Thoracic aorta (tissue), 2 donors: ENCODE measurements at regions not wholly inside any gene's neighbourhood (a gene's known extent, or its start where the extent isn't known, plus 50 kb on each side); places are given as distances from the start of the nearest gene placed in this dataset.

Experiments used
- ATAC-seq: fragments of 150-250 bp; one replicate; pipeline ENCODE4 v1.8.0; 2017; ENCODE audit warnings: low read depth; ENCODE audit not compliant: insufficient number of reproducible peaks, low FRiP score
- DNase-seq: peaks from one replicate; pipeline ENCODE4 v3.0.0-alpha.2; 2020; ENCODE audit warnings: low spot score
- H3K27ac ChIP-seq, 2 donors: fragments of 200-600 bp; sonication (generic); 1 replicate in 1 of 2; 2 replicates in 1 of 2; pipeline ENCODE4 v1.5.1; 2016; ENCODE audit warnings: mild to moderate bottlenecking in 2 of 2, moderate library complexity in 2 of 2
- H3K27me3 ChIP-seq: fragments of 200-600 bp; sonication (generic); replicated peaks from 2 replicates; pipeline ENCODE4 v1.6.0; 2016; ENCODE audit warnings: mild to moderate bottlenecking; ENCODE audit not compliant: insufficient read depth
- H3K36me3 ChIP-seq: fragments of 200-600 bp; sonication (generic); one replicate; pipeline ENCODE4 v1.5.1; 2016
- H3K4me1 ChIP-seq, 2 donors: fragments of 200-600 bp; sonication (generic); 1 replicate in 1 of 2; 2 replicates in 1 of 2; pipeline versions ENCODE4 v1.5.1 to v1.6.0; 2016; ENCODE audit warnings: low read depth in 2 of 2, mild to moderate bottlenecking in 1 of 2; ENCODE audit not compliant: control insufficient read depth in 1 of 2
- H3K4me3 ChIP-seq: fragments of 200-600 bp; sonication (generic); 2 replicates; pipeline ENCODE4 v1.5.1; 2016; ENCODE audit warnings: mild to moderate bottlenecking
- H3K9me3 ChIP-seq: fragments of 200-600 bp; sonication (generic); 2 replicates; pipeline ENCODE4 v1.5.1; 2016
- CTCF ChIP-seq: fragments of 200-600 bp; sonication (generic); IDR thresholded peaks from one replicate; pipeline ENCODE4 v1.5.1; 2019; ENCODE audit warnings: antibody characterized with exemption

GRCh38 chr13:31970231-31970930 lies 61.2 kb upstream of the FRY start:
- no peak overlapping the region for H3K4me3 ChIP-seq
- DNase-seq = no peak
- ATAC-seq = no peak
- peaks cover 7 to 20% of the 10 kb centered on the region in 2 donors for H3K4me1 ChIP-seq
- no peaks in the 10 kb centered on the region for H3K27me3 ChIP-seq
- H3K9me3 ChIP-seq = no peaks in the 10 kb centered on the region
- no peak overlapping the region for H3K27ac ChIP-seq
- no peak for TF ChIP-seq CTCF
- H3K36me3 ChIP-seq = no peaks in the 10 kb centered on the region

GRCh38 chr13:31972453-31972852 lies 59.1 kb upstream of the FRY start:
- Histone ChIP-seq H3K27ac (no peak overlapping the region), H3K4me1 (peaks cover 0 to 11% of the 10 kb centered on the region in 2 donors), H3K9me3 (no peaks in the 10 kb centered on the region), H3K4me3 (no peak overlapping the region), H3K27me3 (no peaks in the 10 kb centered on the region), H3K36me3 (no peaks in the 10 kb centered on the region)
- ATAC-seq (no peak), DNase-seq (no peak)
- no peak for TF ChIP-seq CTCF

GRCh38 chr13:31978021-31978420 lies 53.6 kb upstream of the FRY start:
- no peak for TF ChIP-seq CTCF
- no peak for DNase-seq
- H3K27me3 ChIP-seq = no peaks in the 10 kb centered on the region

GRCh38 chr13:31980830-31981229 lies 50.7 kb upstream of the FRY start:
- H3K27ac ChIP-seq = no peak overlapping the region
- H3K4me3 ChIP-seq = no peak overlapping the region
- H3K36me3 ChIP-seq = no peaks in the 10 kb centered on the region
- DNase-seq (no peak), ATAC-seq (no peak)
- TF ChIP-seq CTCF = no peak
- H3K9me3 ChIP-seq = no peaks in the 10 kb centered on the region
- H3K27me3 ChIP-seq = no peaks in the 10 kb centered on the region
- peaks cover 0 to under 1% of the 10 kb centered on the region in 2 donors for H3K4me1 ChIP-seq

More at GRCh38 chr13:31978021-31978420, 53.6 kb upstream of the FRY start:
- Histone ChIP-seq H3K27ac (no peak overlapping the region), H3K9me3 (no peaks in the 10 kb centered on the region), H3K4me3 (no peak overlapping the region), H3K4me1 (no peaks in the 10 kb centered on the region), H3K36me3 (no peaks in the 10 kb centered on the region)
- ATAC-seq = no peak
